PC-9 (cell line): ENCODE measurements at regions not wholly inside any gene's neighbourhood (a gene's known extent, or its start where the extent isn't known, plus 50 kb on each side); places are given as distances from the start of the nearest gene placed in this dataset.

Source experiments
- EZH2 ChIP-seq: fragments of 200-600 bp; sonication (generic); IDR thresholded peaks from 2 replicates; pipeline ENCODE4 v1.8.0; 2017; ENCODE audit warnings: antibody characterized with exemption, low read depth
- TF ChIP-seq, protein P1 (sequence below): fragments of 200-600 bp; sonication (generic); conservative IDR thresholded peaks from 2 replicates; pipeline ENCODE4 v1.6.1; 2017; ENCODE audit warnings: mixed run types, antibody characterized with exemption, mild to moderate bottlenecking, moderate library complexity

DNA sequence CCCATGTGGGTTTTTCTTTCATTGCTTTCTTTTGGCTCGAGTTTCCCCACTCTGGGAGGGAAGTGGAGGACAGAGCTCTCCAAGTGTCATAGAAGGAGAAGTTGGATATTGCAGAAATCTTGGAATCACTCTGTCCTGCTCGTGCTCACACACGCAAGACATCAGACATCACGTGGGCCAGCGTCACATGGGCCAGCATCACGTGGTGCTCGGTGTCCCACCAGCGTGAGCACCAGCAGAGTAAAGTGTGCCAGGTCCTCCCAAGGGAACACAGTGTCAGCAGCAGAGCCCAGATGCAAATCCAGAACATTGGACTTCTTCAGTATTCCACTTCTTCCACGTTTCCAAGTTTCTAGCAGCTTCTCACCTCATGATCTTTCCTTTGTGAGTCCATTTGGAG, 327.0 kb downstream of the FOXL1 start:
- no peak for TF ChIP-seq EZH2
- TF ChIP-seq, protein P1, sequence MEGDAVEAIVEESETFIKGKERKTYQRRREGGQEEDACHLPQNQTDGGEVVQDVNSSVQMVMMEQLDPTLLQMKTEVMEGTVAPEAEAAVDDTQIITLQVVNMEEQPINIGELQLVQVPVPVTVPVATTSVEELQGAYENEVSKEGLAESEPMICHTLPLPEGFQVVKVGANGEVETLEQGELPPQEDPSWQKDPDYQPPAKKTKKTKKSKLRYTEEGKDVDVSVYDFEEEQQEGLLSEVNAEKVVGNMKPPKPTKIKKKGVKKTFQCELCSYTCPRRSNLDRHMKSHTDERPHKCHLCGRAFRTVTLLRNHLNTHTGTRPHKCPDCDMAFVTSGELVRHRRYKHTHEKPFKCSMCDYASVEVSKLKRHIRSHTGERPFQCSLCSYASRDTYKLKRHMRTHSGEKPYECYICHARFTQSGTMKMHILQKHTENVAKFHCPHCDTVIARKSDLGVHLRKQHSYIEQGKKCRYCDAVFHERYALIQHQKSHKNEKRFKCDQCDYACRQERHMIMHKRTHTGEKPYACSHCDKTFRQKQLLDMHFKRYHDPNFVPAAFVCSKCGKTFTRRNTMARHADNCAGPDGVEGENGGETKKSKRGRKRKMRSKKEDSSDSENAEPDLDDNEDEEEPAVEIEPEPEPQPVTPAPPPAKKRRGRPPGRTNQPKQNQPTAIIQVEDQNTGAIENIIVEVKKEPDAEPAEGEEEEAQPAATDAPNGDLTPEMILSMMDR: no peak
